D341Med (cell line): ENCODE measurements at regions not wholly inside any gene's neighbourhood (a gene's known extent, or its start where the extent isn't known, plus 50 kb on each side); places are given as distances from the start of the nearest gene placed in this dataset.

ENCODE experiments used
- DNase-seq: peaks from one replicate; pipeline ENCODE4 v3.0.0; 2012; ENCODE audit warnings: low spot score

DNA sequence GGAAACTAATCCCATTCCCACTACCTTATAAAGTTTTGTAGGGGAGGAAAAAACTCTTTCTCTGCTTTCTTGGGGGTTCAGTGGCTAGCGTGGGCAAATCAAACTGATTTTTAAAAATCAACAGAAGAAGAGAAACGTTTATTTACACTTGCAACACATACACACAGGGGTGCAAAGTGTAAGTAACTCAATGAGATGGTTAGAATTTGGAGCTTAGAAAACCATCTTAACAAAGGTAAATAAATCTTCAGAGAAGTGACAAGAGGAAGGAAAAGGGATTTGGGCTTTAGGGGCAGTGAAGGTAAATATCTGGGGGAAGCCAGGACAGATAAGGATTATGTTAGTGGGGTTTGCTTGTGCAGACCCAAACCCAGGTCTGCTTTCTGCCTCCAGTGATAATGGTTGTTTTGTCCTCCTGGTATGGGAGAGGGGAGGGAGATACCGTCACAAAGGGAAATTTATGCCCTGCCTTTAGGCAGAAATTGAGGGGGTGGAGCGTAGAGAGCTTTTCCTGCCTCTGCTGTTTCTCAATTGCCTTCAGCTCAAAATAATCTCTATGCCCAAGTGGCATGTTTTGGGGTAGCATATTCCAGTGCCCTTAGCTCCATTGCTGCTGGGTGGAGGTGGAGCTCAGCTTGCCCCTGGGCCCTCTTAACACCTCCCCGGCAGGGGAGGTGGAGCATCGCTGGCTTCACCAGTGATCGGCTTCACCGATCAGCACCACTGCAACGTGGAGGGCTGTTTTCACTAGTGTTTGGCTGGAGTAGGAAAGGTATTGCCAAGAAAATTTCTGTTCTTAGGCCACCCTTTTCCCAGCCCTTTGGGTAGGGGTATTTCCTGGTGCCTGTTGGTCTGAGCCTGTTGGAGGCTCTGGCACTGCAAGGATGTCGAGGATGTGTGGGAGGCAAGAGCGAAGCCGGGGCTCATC is 92.2 kb downstream of the TEX51 start:
- no peak for DNase-seq

DNA sequence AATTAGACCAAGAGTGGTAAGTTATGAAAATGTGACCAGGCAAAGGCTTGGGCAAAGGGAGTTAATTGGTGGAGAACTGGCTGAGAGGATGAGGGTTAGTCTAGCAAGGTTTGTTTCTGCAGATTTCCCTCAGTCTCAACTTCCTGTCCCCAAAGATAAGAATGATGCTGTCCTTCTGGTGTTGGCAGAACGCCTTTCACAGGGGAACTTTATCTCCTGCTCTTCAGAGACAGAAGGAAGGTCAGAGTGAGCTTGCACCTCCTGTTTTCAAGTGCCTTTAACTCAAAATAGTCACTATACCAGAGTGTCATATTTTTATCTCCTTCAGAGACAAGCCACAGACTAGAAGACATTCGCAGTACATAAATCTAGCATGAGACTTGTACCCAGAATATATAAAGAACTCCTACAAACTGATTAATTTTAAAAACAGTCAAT is 95.7 kb downstream of the TEX51 start:
- no peak for DNase-seq

DNA sequence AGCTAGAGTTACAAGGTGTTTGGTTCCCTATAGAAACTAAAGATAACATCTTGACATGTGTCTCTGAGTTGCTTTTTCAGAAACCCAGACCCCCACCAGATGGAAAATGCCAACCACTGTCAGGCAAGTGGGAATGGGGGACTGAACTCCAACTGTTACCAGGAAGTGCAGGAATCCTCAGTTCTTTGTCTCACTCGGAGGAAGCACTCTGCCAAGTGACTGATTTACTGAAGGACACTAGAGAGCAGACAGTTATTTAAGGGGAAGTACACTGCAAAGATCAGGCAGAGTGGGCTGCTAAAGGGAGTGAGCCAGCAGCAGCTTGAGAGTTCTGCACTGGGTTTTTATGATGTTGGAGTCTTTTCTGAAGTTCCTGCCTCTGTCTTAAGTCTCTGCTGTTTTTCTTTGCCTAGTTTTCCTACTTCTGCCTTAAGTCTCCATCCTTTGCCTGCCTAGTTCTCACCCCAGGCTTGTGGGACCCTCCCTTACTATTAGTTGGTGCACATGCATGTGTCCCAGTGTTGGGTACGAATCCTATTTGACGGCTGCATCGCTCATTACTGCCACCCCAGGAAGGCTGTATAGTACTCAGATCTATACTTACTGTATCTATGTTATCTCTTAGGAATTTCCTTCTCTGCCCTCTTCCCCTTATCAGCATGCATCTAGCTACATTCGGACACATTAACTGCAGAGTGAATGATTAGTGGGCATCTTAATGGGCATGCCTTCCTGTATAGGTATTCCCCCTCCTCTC is 97.1 kb downstream of the TEX51 start:
- no peak for DNase-seq

DNA sequence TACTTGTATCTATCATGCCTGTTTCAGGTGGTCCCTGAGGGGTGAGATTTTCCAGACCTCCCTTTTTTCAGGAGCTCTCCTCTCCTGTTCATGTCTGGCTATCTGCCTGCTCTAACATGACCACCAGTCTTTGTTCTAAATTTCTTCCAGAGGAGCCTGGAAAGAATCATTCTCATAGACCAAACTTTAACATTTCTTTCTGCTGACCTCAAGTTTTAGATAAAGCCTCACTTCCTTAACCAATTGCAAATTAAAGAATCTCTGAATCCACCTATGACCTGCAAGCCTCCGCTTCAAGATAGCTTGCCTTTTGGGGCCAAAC is 97.6 kb downstream of the TEX51 start:
- DNase-seq = no peak
